Suprapubic skin (tissue), 4 donors: ENCODE measurements at regions not wholly inside any gene's neighbourhood (a gene's known extent, or its start where the extent isn't known, plus 50 kb on each side); places are given as distances from the start of the nearest gene placed in this dataset.

ENCODE experiments used
- CTCF ChIP-seq, 2 donors: fragments of 200-600 bp in 1 of 2; fragments of 450-650 bp in 1 of 2; sonication (generic) in 1 of 2; IDR thresholded peaks; one replicate each; pipeline ENCODE4 v1.5.1; 2016 to 2019; ENCODE audit warnings: antibody characterized with exemption in 2 of 2, mild to moderate bottlenecking in 1 of 2, moderate library complexity in 1 of 2
- EP300 ChIP-seq: sonication (generic); formaldehyde crosslinking; IDR thresholded peaks from one replicate; pipeline ENCODE4 v1.6.1; 2017; ENCODE audit warnings: antibody characterized with exemption
- POLR2A ChIP-seq, 2 donors: fragments of 450-650 bp; IDR thresholded peaks; one replicate each; pipeline ENCODE4 v1.6.1; 2017; ENCODE audit warnings: antibody characterized with exemption in 2 of 2, mild to moderate bottlenecking in 2 of 2, moderate library complexity in 2 of 2
- POLR2AphosphoS5 ChIP-seq, 3 donors: sonication (generic); formaldehyde crosslinking; IDR thresholded peaks; one replicate each; pipeline ENCODE4 v1.6.1; 2017; ENCODE audit warnings: antibody characterized with exemption in 3 of 3

GRCh38 chr5:104355350-104355749, 792.8 kb upstream of the NUDT12 start:
- no peak for TF ChIP-seq POLR2AphosphoS5 (IDR thresholded peaks at IDR 0.05)
- no peak for TF ChIP-seq CTCF (IDR thresholded peaks at IDR 0.05)
- no peak for TF ChIP-seq POLR2A (IDR thresholded peaks at IDR 0.05)
- no peak for TF ChIP-seq EP300
